Activated CD8-positive, alpha-beta memory T cell treated with anti-CD3 and anti-CD28 coated beads, Interleukin-2, amount 10 ng/mL, durations not matched to agents 7 days and 5 days (primary cell): ENCODE measurements at regions not wholly inside any gene's neighbourhood (a gene's known extent, or its start where the extent isn't known, plus 50 kb on each side); places are given as distances from the start of the nearest gene placed in this dataset.

Experiments
- ATAC-seq: fragments of 150-1000 bp; cut with Tn5 transposase; one replicate; pipeline ENCODE4 v1.10.0; 2021; ENCODE audit warnings: moderate library complexity
- CTCF ChIA-PET: fragments of 350-600 bp; sonication (Branson Sonifier 250); formaldehyde crosslinking; loops from one replicate; lab custom pipeline; 2021; ENCODE audit warnings: antibody characterized with exemption; lab: Charles Lee
- DNase-seq: peaks from one replicate; pipeline ENCODE4 v3.0.0-alpha.2; 2020
- H3K27ac Mint-ChIP-seq: one replicate; pipeline ENCODE4 v1.8.0; 2021; ENCODE audit warnings: mild to moderate bottlenecking, mixed read lengths
- H3K27me3 Mint-ChIP-seq: one replicate; pipeline ENCODE4 v1.8.0; 2021; ENCODE audit warnings: mixed read lengths
- H3K36me3 Mint-ChIP-seq: one replicate; pipeline ENCODE4 v1.8.0; 2021; ENCODE audit warnings: mild to moderate bottlenecking, mixed read lengths
- H3K4me1 Mint-ChIP-seq: one replicate; pipeline ENCODE4 v1.8.0; 2021; ENCODE audit warnings: mixed read lengths
- H3K4me3 Mint-ChIP-seq: one replicate; pipeline ENCODE4 v1.8.0; 2021; ENCODE audit warnings: mild to moderate bottlenecking, moderate library complexity, mixed read lengths
- H3K9me3 Mint-ChIP-seq: one replicate; pipeline ENCODE4 v1.8.0; 2022; ENCODE audit warnings: low read depth, mixed read lengths

- Mint-ChIP-seq H3K4me3 (no peak overlapping the region), H3K36me3 (no peaks in the 10 kb centered on the region), H3K4me1 (peaks cover 11% of the 10 kb centered on the region), H3K9me3 (no peaks in the 10 kb centered on the region), H3K27me3 (peaks cover 40% of the 10 kb centered on the region), H3K27ac (no peak overlapping the region)
- CTCF ChIA-PET: interaction anchor here (0.8 to 4.5 kb wide), 5 partner anchors 13 to 32 kb away, joined by 3 to 26 read pairs (median 3); no protein-coding TSS in a partner anchor
- peak; percentile 42 for DNase-seq
- ATAC-seq: peak; percentile 18
Measured at GRCh38 chr4:153114771-153115321, 89.4 kb upstream of the TRIM2 start.

DNA sequence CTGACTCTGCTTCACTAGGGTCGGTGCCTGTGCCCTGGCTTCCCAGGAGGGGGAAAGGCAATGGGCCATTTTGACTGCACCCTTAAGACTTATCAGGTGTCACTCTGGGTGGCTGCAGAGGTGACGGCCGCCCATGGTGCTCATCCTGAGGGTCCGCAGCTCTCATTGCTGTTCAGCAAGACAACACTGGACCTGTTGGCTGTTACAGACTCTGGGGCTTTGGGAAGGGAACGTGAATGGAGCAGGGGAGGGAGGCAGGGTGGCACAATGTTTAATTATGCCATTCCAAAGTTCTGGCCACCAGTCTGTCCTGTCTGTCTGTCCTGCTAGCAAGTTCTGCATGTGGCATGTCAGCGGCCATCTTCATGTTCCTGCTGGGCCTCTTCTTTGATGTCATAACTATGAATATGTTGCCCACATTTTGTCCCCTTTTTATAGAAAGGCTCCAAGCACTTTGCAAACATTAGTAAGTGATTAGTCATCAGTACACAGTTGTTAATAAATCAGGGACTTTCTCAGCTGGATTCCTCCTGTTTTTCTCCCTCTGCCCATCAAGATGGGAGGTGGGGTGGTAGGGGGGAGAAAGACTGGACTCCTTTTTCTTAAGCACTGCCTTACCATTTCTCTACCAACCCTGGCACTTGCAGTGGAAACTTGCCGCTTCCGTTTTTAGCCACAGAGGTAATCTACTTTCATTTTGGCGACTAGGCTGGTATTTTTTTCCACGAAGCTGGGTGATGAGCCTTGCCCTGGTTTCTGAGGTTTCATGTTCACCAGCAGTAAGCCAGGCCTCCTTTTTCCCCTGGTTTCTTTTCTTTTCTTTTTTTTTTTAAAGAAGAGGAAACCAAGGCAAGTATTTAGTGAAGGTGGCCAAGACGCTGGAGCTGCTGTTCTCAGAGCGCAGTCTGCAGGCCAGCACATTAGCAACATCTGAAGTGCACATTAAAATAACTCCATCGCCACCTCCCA, 88.6 kb upstream of the TRIM2 start:
- CTCF ChIA-PET: interaction anchor here (1.0 to 4.5 kb wide), 4 partner anchors 12 to 32 kb away, joined by 3 to 26 read pairs (median 7); no protein-coding TSS in a partner anchor
- peak overlapping the region; percentile 70 for H3K27ac Mint-ChIP-seq
- H3K27me3 Mint-ChIP-seq: peaks cover 38% of the 10 kb centered on the region
- ATAC-seq (peak; percentile 71), DNase-seq (peak; percentile 85)
- H3K4me3 Mint-ChIP-seq: no peak overlapping the region
- no peaks in the 10 kb centered on the region for H3K9me3 Mint-ChIP-seq
- no peaks in the 10 kb centered on the region for H3K36me3 Mint-ChIP-seq
- peaks cover 11% of the 10 kb centered on the region for H3K4me1 Mint-ChIP-seq

DNA sequence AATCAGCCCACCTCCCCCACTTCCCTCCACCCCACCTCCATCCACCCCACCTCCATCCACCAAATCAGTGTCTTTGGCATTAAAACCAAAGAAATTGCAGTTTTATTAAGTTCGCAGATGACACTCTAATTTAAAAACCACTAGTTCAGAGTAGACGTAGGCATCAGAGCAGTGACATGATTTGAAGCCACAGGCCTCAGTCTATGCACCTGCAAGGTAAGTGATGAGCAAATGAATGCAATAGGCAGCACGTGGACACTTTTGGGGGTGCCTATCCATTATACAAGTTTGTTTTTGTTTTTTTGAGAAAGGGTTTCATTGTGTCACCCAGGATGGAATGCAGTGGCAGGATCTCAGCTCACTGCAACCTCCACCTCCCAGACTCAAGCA, 88.0 kb upstream of the TRIM2 start:
- peak; percentile 39 for DNase-seq
- Mint-ChIP-seq H3K36me3 (no peaks in the 10 kb centered on the region), H3K27me3 (peaks cover 31% of the 10 kb centered on the region), H3K9me3 (no peaks in the 10 kb centered on the region), H3K4me1 (peaks cover 11% of the 10 kb centered on the region), H3K27ac (no peak overlapping the region), H3K4me3 (no peak overlapping the region)
- CTCF ChIA-PET: interaction anchor here (1.8 to 4.5 kb wide), 3 partner anchors 12 to 33 kb away, joined by 6 to 26 read pairs (median 8); no protein-coding TSS in a partner anchor
- ATAC-seq: peak; percentile 17

DNA sequence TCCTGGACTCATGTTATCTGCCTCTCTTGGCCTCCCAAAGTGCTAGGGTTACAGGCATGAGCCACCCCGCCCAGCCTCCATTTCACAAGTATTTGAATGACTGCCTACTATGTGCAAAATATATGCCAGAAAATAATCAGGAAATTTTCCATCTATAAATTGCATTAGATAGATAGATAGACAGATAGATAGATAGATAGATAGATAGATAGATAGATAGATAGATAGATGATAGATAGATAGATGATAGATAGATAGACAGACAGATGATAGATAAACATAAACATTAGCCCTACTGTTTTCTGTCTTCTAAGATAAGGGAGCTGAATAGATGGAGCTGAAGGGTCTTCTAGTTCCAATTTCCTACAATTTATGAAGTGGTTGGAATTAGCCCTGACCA, 87.4 kb upstream of the TRIM2 start:
- H3K36me3 Mint-ChIP-seq: no peaks in the 10 kb centered on the region
- H3K4me1 Mint-ChIP-seq: peaks cover 11% of the 10 kb centered on the region
- no peak overlapping the region for H3K27ac Mint-ChIP-seq
- DNase-seq (no peak), ATAC-seq (no peak)
- peaks cover 33% of the 10 kb centered on the region for H3K27me3 Mint-ChIP-seq
- no peaks in the 10 kb centered on the region for H3K9me3 Mint-ChIP-seq
- CTCF ChIA-PET: interaction anchor here (1.8 to 2.1 kb wide), 2 partner anchors 11 to 33 kb away, joined by 6 to 8 read pairs; no protein-coding TSS in a partner anchor
- H3K4me3 Mint-ChIP-seq: no peak overlapping the region

- no peak for ATAC-seq
- H3K9me3 Mint-ChIP-seq: no peaks in the 10 kb centered on the region
- CTCF ChIA-PET: interaction anchor here (1.3 to 2.1 kb wide), 3 partner anchors 10 to 34 kb away, joined by 3 to 6 read pairs (median 5); no protein-coding TSS in a partner anchor
- H3K36me3 Mint-ChIP-seq: no peaks in the 10 kb centered on the region
- H3K27me3 Mint-ChIP-seq: peaks cover 33% of the 10 kb centered on the region
- H3K4me3 Mint-ChIP-seq: no peak overlapping the region
- peaks cover 11% of the 10 kb centered on the region for H3K4me1 Mint-ChIP-seq
- H3K27ac Mint-ChIP-seq: no peak overlapping the region
- DNase-seq: peak; percentile 21
Measured at GRCh38 chr4:153117554-153117953, 86.7 kb upstream of the TRIM2 start.

DNA sequence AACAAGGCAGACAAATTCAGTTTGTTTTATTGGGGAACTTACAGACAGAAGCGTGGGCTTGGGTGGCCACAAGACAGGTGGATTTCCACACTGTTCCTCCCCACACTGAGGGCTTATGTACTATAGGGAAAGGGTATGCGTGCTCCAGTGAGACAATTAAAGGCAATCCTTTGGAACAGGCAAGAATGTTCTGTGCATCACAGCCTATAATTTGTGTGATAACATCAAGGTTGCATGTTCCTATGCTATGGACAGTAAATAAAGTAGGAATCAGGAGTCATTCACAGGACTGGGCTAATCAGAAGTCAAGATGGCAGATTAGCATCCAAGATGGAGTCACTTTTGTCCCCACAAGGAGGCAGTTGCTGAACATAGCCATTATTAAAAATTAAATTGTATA, 84.6 kb upstream of the TRIM2 start:
- DNase-seq: peak; percentile 8
- no peak overlapping the region for H3K27ac Mint-ChIP-seq
- H3K4me3 Mint-ChIP-seq: no peak overlapping the region
- ATAC-seq: no peak
- peaks cover 41% of the 10 kb centered on the region for H3K27me3 Mint-ChIP-seq
- H3K9me3 Mint-ChIP-seq: no peaks in the 10 kb centered on the region
- H3K4me1 Mint-ChIP-seq: peaks cover 11% of the 10 kb centered on the region
- no peaks in the 10 kb centered on the region for H3K36me3 Mint-ChIP-seq
- CTCF ChIA-PET: interaction anchor here (2.0 kb wide), 1 partner anchor 34 kb away, joined by 6 read pairs; no protein-coding TSS in a partner anchor

- H3K36me3 Mint-ChIP-seq: no peaks in the 10 kb centered on the region
- peaks cover 46% of the 10 kb centered on the region for H3K27me3 Mint-ChIP-seq
- H3K9me3 Mint-ChIP-seq: no peaks in the 10 kb centered on the region
- no peak overlapping the region for H3K4me3 Mint-ChIP-seq
- DNase-seq (peak; percentile 1), ATAC-seq (no peak)
- CTCF ChIA-PET: interaction anchor here (2.0 kb wide), 1 partner anchor 35 kb away, joined by 6 read pairs; no protein-coding TSS in a partner anchor
- no peak overlapping the region for H3K27ac Mint-ChIP-seq
- peaks cover 11% of the 10 kb centered on the region for H3K4me1 Mint-ChIP-seq
Measured at GRCh38 chr4:153120235-153120634, 84.0 kb upstream of the TRIM2 start.

GRCh38 chr4:153122855-153123254, 81.4 kb upstream of the TRIM2 start:
- ATAC-seq: no peak
- Mint-ChIP-seq H3K9me3 (no peaks in the 10 kb centered on the region), H3K36me3 (no peaks in the 10 kb centered on the region), H3K4me3 (no peak overlapping the region), H3K27ac (no peak overlapping the region), H3K27me3 (peaks cover 58% of the 10 kb centered on the region), H3K4me1 (no peaks in the 10 kb centered on the region)
- peak; percentile 8 for DNase-seq
- CTCF ChIA-PET: interaction anchor here (1.3 kb wide), 1 partner anchor 39 kb away, joined by 5 read pairs; no protein-coding TSS in a partner anchor

DNA sequence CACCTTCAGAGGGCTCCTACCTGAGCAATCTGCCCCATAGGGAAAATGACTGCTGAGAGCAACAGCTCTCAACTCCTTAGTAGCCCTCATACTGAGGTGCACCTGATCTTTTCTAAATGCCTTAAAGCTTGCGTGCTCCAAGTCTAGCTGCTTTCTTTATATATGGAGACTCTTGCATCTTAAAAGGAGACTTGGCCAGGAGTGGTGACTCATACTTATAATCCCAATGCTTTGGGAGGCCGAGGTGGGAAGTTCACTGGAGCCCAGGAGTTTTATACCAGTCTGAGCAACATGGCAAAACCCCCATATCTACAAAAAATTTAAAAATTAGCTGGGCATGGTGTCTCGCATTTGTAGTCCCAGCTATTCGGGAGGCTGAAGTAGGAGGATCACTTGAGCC, 78.1 kb upstream of the TRIM2 start:
- ATAC-seq (no peak), DNase-seq (no peak)
- no peaks in the 10 kb centered on the region for H3K4me1 Mint-ChIP-seq
- peaks cover 44% of the 10 kb centered on the region for H3K27me3 Mint-ChIP-seq
- no peak overlapping the region for H3K27ac Mint-ChIP-seq
- H3K9me3 Mint-ChIP-seq: no peaks in the 10 kb centered on the region
- no peaks in the 10 kb centered on the region for H3K36me3 Mint-ChIP-seq
- H3K4me3 Mint-ChIP-seq: no peak overlapping the region
- CTCF ChIA-PET: interaction anchor here (0.7 to 6.3 kb wide), 11 partner anchors 11 to 624 kb away, joined by 3 to 202 read pairs (median 7); no protein-coding TSS in a partner anchor

DNA sequence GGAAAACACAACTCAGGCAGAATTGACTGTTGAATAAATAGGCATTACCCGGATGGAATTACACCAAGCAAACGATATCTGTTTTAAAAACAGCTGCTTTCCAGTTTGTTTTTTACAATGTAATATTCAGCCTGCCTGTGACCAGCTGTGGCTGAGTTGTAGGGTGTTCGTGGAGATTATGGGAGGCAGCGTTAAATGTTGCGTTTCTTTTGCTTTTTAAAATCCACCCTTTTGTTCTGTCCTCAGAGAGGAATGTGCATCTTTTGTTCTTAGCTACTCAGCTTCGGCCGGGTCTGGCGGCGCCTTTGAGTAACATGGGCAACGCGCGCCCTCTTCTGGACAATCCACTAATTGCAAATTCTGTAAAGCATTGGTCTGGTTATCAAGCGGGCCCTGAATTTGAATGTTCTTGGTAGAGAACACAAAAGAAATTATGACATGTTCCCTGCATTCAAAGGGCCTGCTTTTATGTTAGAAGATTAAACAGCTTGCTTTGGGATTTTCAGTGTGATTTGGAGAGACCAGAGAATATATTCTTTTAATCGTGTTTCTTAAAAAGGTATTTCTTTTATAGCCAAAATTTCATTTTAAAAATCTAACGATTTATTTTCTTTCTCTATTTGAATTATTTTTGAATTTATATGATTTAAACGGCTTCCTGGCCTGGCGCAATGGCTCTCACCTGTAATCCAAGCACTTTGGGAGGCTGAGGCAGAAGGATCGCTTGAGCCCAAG, 76.3 kb upstream of the TRIM2 start:
- no peaks in the 10 kb centered on the region for H3K4me1 Mint-ChIP-seq
- no peak overlapping the region for H3K4me3 Mint-ChIP-seq
- CTCF ChIA-PET: interaction anchor here (0.6 to 6.3 kb wide), 30 partner anchors 9 to 487 kb away, joined by 3 to 202 read pairs (median 4); partner anchors contain the start of genes ARFIP1 and TIGD4
- no peaks in the 10 kb centered on the region for H3K9me3 Mint-ChIP-seq
- H3K27ac Mint-ChIP-seq: no peak overlapping the region
- peaks cover 57% of the 10 kb centered on the region for H3K27me3 Mint-ChIP-seq
- ATAC-seq: peak; percentile 80
- peak; percentile 85 for DNase-seq
- H3K36me3 Mint-ChIP-seq: no peaks in the 10 kb centered on the region

DNA sequence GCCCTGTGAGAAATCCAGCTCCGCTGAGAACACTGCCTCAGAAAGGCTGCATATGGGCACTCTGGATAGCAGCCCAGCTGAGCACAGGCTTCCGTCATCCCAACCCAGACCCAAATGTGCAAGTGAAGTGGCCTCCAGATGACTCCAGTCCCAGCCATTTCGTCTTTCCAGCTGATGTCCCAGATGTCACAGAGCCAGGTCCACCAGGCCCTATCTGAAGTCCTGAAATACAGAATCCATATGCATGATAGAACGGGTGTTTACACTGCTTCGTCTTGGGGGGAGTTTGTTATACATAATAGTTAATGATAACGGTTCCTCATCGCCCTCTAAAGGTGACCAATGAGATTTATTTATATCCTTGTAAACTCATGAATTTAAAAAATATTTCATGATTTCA, 72.6 kb upstream of the TRIM2 start:
- no peak for ATAC-seq
- H3K27me3 Mint-ChIP-seq: peaks cover 61% of the 10 kb centered on the region
- H3K4me1 Mint-ChIP-seq: peaks cover 16% of the 10 kb centered on the region
- no peaks in the 10 kb centered on the region for H3K9me3 Mint-ChIP-seq
- H3K36me3 Mint-ChIP-seq: no peaks in the 10 kb centered on the region
- H3K4me3 Mint-ChIP-seq: no peak overlapping the region
- no peak overlapping the region for H3K27ac Mint-ChIP-seq
- no peak for DNase-seq
- CTCF ChIA-PET: interaction anchor here (0.7 to 1.0 kb wide), 2 partner anchors 48 to 51 kb away, joined by 3 read pairs; no protein-coding TSS in a partner anchor

- no peaks in the 10 kb centered on the region for H3K9me3 Mint-ChIP-seq
- CTCF ChIA-PET: interaction anchor here (1.1 to 3.3 kb wide), 3 partner anchors 10 to 512 kb away, joined by 3 to 16 read pairs (median 3); no protein-coding TSS in a partner anchor
- no peak overlapping the region for H3K4me3 Mint-ChIP-seq
Measured at GRCh38 chr4:153137159-153137558, 67.1 kb upstream of the TRIM2 start.

More at GRCh38 chr4:153137159-153137558, 67.1 kb upstream of the TRIM2 start:
- no peak for ATAC-seq
- Mint-ChIP-seq H3K4me1 (peaks cover 16% of the 10 kb centered on the region), H3K27ac (no peak overlapping the region), H3K36me3 (no peaks in the 10 kb centered on the region), H3K27me3 (peaks cover 50% of the 10 kb centered on the region)
- no peak for DNase-seq
